WTC11 (cell line): ENCODE measurements at regions not wholly inside any gene's neighbourhood (a gene's known extent, or its start where the extent isn't known, plus 50 kb on each side); places are given as distances from the start of the nearest gene placed in this dataset.

Experiments
- MAX ChIP-seq: sonication (generic); formaldehyde crosslinking; IDR thresholded peaks from 2 replicates; pipeline ENCODE4 v1.8.0; 2022; ENCODE audit warnings: mild to moderate bottlenecking, missing genetic modification reagents
- TF ChIP-seq, protein P1 (sequence below): sonication (generic); formaldehyde crosslinking; IDR thresholded peaks from 2 replicates; pipeline ENCODE4 v1.8.1; 2023; ENCODE audit warnings: mild to moderate bottlenecking, missing genetic modification reagents, moderate library complexity

- no peak for TF ChIP-seq MAX (CRISPR knock-in tag)
- TF ChIP-seq, protein P1, sequence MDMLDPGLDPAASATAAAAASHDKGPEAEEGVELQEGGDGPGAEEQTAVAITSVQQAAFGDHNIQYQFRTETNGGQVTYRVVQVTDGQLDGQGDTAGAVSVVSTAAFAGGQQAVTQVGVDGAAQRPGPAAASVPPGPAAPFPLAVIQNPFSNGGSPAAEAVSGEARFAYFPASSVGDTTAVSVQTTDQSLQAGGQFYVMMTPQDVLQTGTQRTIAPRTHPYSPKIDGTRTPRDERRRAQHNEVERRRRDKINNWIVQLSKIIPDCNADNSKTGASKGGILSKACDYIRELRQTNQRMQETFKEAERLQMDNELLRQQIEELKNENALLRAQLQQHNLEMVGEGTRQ = no peak
Observed at GRCh38 chr15:77811270-77811669, 178.6 kb upstream of the LINGO1 start.
